ENCODE measurements at regions not wholly inside any gene's neighbourhood (a gene's known extent, or its start where the extent isn't known, plus 50 kb on each side); places are given as distances from the start of the nearest gene placed in this dataset.

DNA sequence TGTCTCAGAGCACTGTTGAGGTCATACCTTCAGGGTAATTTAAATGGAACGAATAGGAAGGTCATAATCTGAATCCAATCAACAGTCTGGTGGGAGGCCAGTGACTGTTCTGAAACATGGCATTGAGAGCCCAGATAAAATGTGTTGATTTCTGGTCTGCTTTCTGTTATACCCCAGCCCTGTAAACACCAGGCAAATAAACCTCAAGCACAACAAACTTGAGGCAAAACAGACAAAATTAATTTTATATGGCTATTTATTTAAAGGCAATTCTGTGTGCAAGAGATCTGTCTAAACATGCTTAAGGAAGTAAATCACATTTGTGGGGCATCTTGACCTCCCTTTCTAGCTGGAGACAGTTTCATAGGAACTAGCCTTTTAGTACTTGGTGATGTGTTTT lies 140.9 kb upstream of the SPEF2 start (continued):
- TF ChIP-seq, protein P1, sequence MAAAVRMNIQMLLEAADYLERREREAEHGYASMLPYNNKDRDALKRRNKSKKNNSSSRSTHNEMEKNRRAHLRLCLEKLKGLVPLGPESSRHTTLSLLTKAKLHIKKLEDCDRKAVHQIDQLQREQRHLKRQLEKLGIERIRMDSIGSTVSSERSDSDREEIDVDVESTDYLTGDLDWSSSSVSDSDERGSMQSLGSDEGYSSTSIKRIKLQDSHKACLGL (CRISPR knock-in tag; IDR thresholded peaks at IDR 0.05; ENCODE audit: borderline replicate concordance, poor library complexity, severe bottlenecking) = no peak
- no peak for TF ChIP-seq POLR3A (IDR thresholded peaks at IDR 0.05; ENCODE audit: borderline replicate concordance, extremely low read depth, insufficient read depth, insufficient read length)
- TF ChIP-seq ZNF785 (CRISPR knock-in tag; IDR thresholded peaks at IDR 0.05) = no peak
- TF ChIP-seq ZKSCAN3 (CRISPR knock-in tag; IDR thresholded peaks at IDR 0.05) = no peak

DNA sequence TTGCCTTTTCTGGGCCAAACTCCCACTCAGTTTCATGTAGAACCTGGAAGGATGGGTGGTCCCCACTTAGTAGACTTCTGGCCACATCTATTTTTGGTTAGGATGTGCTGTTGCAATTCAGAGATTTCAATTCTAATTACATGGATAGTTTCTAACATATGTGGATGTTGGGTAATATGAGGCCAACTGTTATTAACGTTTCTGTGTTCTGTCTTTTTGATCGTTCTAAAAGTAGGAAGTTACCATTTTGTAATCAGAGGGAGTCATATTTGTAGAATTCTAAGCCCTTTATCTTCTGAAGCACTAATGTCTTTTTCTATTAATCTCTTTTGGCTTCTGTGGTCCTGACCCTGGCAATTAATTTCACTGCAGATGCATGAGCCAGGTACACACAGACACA lies 141.6 kb upstream of the SPEF2 start:
- no peaks in the 10 kb centered on the region for H3K36me3 ChIP-seq (ENCODE audit: control insufficient read depth, insufficient read depth, low read length)
- 0% methylated on average over 2 of the region's 2 CpGs for WGBS (ENCODE audit: insufficient coverage, low coverage, missing lambda C conversion rate)
- H3K4me3 ChIP-seq = no peak overlapping the region
- H3K9me3 ChIP-seq (replicated peaks; ENCODE audit: control insufficient read depth, insufficient read depth, low read depth, low read length) = no peaks in the 10 kb centered on the region
- no peak for FAIRE-seq
- intact Hi-C loops (cut with micrococcal nuclease) (no loop called here), in situ Hi-C loops (cut with MboI) (no loop called here)
- no peak for ATAC-seq
- no peaks in the 10 kb centered on the region for H3K27me3 ChIP-seq (ENCODE audit: control insufficient read depth in 2 of 2, insufficient read depth in 2 of 2, low read length in 2 of 2)
- no peak overlapping the region for H2AFZ ChIP-seq (ENCODE audit: low read depth, low read length)
- DNase-seq (ENCODE audit: extremely low read depth in 1 of 4, low spot score in 3 of 4) = no peak
- H3K27ac ChIP-seq (ENCODE audit: extremely low read depth, low read depth, low read length) = no peak overlapping the region
- no peaks in the 10 kb centered on the region for H4K20me1 ChIP-seq (replicated peaks; ENCODE audit: control insufficient read depth, insufficient read depth, low read length)
- POLR2A ChIA-PET = no interaction called here
- TF ChIP-seq, protein P2, sequence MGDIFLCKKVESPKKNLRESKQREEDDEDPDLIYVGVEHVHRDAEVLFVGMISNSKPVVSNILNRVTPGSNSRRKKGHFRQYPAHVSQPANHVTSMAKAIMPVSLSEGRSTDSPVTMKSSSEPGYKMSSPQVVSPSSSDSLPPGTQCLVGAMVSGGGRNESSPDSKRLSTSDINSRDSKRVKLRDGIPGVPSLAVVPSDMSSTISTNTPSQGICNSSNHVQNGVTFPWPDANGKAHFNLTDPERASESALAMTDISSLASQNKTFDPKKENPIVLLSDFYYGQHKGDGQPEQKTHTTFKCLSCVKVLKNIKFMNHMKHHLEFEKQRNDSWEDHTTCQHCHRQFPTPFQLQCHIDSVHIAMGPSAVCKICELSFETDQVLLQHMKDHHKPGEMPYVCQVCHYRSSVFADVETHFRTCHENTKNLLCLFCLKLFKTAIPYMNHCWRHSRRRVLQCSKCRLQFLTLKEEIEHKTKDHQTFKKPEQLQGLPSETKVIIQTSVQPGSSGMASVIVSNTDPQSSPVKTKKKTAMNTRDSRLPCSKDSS (IDR thresholded peaks at IDR 0.05; ENCODE audit: low read depth, partially characterized antibody) = no peak
- no peak for TF ChIP-seq SMAD3 (CRISPR knock-in tag; conservative IDR thresholded peaks at IDR 0.05)
- no peak for TF ChIP-seq RHOXF2B (CRISPR knock-in tag; conservative IDR thresholded peaks at IDR 0.05)
- TF ChIP-seq, protein P3, sequence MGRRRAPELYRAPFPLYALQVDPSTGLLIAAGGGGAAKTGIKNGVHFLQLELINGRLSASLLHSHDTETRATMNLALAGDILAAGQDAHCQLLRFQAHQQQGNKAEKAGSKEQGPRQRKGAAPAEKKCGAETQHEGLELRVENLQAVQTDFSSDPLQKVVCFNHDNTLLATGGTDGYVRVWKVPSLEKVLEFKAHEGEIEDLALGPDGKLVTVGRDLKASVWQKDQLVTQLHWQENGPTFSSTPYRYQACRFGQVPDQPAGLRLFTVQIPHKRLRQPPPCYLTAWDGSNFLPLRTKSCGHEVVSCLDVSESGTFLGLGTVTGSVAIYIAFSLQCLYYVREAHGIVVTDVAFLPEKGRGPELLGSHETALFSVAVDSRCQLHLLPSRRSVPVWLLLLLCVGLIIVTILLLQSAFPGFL (CRISPR knock-in tag; IDR thresholded peaks at IDR 0.05) = no peak
- TF ChIP-seq ZBTB8A (IDR thresholded peaks at IDR 0.05; ENCODE audit: partially characterized antibody) = no peak
- TF ChIP-seq HCFC1 (IDR thresholded peaks at IDR 0.05; ENCODE audit: low read depth, low read length) = no peak
- TF ChIP-seq, protein P4, sequence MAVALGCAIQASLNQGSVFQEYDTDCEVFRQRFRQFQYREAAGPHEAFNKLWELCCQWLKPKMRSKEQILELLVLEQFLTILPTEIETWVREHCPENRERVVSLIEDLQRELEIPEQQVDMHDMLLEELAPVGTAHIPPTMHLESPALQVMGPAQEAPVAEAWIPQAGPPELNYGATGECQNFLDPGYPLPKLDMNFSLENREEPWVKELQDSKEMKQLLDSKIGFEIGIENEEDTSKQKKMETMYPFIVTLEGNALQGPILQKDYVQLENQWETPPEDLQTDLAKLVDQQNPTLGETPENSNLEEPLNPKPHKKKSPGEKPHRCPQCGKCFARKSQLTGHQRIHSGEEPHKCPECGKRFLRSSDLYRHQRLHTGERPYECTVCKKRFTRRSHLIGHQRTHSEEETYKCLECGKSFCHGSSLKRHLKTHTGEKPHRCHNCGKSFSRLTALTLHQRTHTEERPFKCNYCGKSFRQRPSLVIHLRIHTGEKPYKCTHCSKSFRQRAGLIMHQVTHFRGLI (CRISPR knock-in tag; IDR thresholded peaks at IDR 0.05) = no peak
- TF ChIP-seq, protein P5, sequence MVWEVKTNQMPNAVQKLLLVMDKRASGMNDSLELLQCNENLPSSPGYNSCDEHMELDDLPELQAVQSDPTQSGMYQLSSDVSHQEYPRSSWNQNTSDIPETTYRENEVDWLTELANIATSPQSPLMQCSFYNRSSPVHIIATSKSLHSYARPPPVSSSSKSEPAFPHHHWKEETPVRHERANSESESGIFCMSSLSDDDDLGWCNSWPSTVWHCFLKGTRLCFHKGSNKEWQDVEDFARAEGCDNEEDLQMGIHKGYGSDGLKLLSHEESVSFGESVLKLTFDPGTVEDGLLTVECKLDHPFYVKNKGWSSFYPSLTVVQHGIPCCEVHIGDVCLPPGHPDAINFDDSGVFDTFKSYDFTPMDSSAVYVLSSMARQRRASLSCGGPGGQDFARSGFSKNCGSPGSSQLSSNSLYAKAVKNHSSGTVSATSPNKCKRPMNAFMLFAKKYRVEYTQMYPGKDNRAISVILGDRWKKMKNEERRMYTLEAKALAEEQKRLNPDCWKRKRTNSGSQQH (CRISPR knock-in tag; IDR thresholded peaks at IDR 0.05) = no peak
- TF ChIP-seq, protein P6, sequence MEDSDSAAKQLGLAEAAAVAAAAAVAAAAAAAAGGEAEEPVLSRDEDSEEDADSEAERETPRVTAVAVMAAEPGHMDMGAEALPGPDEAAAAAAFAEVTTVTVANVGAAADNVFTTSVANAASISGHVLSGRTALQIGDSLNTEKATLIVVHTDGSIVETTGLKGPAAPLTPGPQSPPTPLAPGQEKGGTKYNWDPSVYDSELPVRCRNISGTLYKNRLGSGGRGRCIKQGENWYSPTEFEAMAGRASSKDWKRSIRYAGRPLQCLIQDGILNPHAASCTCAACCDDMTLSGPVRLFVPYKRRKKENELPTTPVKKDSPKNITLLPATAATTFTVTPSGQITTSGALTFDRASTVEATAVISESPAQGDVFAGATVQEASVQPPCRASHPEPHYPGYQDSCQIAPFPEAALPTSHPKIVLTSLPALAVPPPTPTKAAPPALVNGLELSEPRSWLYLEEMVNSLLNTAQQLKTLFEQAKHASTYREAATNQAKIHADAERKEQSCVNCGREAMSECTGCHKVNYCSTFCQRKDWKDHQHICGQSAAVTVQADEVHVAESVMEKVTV (CRISPR knock-in tag; IDR thresholded peaks at IDR 0.05) = no peak
- CTCF ChIA-PET (ENCODE audit: low intra/inter-chr PET ratio) = no interaction called here
- no peaks in the 10 kb centered on the region for H3K9me1 ChIP-seq (ENCODE audit: control insufficient read depth, insufficient read depth, low read length)
- no TSS peak for BruUV-seq (replicated peaks)
- no peaks in the 10 kb centered on the region for H3K4me1 ChIP-seq (replicated peaks in 1 of 2; ENCODE audit: control insufficient read depth in 2 of 2, insufficient read depth in 2 of 2, low read length in 2 of 2)
- no peak overlapping the region for H3K9ac ChIP-seq (ENCODE audit: insufficient read depth in 1 of 2, low read depth in 2 of 2, low read length in 2 of 2)
- no peaks in the 10 kb centered on the region for H3K79me2 ChIP-seq (ENCODE audit: control insufficient read depth, insufficient read depth, low read length)
- H3K4me2 ChIP-seq (ENCODE audit: insufficient read depth, low read length) = no peak overlapping the region
